ENCODE measurements at regions not wholly inside any gene's neighbourhood (a gene's known extent, or its start where the extent isn't known, plus 50 kb on each side); places are given as distances from the start of the nearest gene placed in this dataset.

- Histone ChIP-seq H3K4me3 (no peak overlapping the region), H3K27ac (replicated peaks) (no peak overlapping the region), H3K27me3 (ENCODE audit: low read depth) (no peaks in the 10 kb centered on the region), H3K9me3 (replicated peaks) (no peaks in the 10 kb centered on the region), H3K36me3 (no peaks in the 10 kb centered on the region), H3K4me1 (peaks cover 20% of the 10 kb centered on the region)
- DNase-seq: no peak
- intact Hi-C loops (cut with micrococcal nuclease): no loop called here
- no peak for TF ChIP-seq CTCF (IDR thresholded peaks at IDR 0.05; ENCODE audit: borderline replicate concordance)
Measured at GRCh38 chr10:20644421-20644820, 252.7 kb downstream of the NEBL start.

GRCh38 chr10:20641605-20642004 is 255.5 kb downstream of the NEBL start:
- Histone ChIP-seq H3K36me3 (no peaks in the 10 kb centered on the region), H3K27ac (replicated peaks) (peak overlapping the region; percentile 77), H3K27me3 (ENCODE audit: low read depth) (no peaks in the 10 kb centered on the region), H3K9me3 (replicated peaks) (no peaks in the 10 kb centered on the region), H3K4me1 (peaks cover 20% of the 10 kb centered on the region), H3K4me3 (no peak overlapping the region)
- intact Hi-C loops (cut with micrococcal nuclease): no loop called here
- TF ChIP-seq CTCF (IDR thresholded peaks at IDR 0.05; ENCODE audit: borderline replicate concordance): no peak
- no peak for DNase-seq

- H3K4me1 ChIP-seq: peaks cover 13% of the 10 kb centered on the region
- H3K9me3 ChIP-seq (replicated peaks): no peaks in the 10 kb centered on the region
- no peak for DNase-seq
- no peaks in the 10 kb centered on the region for H3K36me3 ChIP-seq
- no peaks in the 10 kb centered on the region for H3K27me3 ChIP-seq (ENCODE audit: low read depth)
- H3K4me3 ChIP-seq: no peak overlapping the region
- no peak for TF ChIP-seq CTCF (IDR thresholded peaks at IDR 0.05; ENCODE audit: borderline replicate concordance)
- intact Hi-C loops (cut with micrococcal nuclease): no loop called here
- no peak overlapping the region for H3K27ac ChIP-seq (replicated peaks)
Measured at GRCh38 chr10:20635570-20635969, 261.5 kb downstream of the NEBL start.

GRCh38 chr10:20634839-20635238 is 262.3 kb downstream of the NEBL start:
- H3K9me3 ChIP-seq (replicated peaks): no peaks in the 10 kb centered on the region

GRCh38 chr10:20633714-20634113 is 263.4 kb downstream of the NEBL start:
- no peak overlapping the region for H3K27ac ChIP-seq (replicated peaks)
- no peak overlapping the region for H3K4me3 ChIP-seq
- no peak for TF ChIP-seq CTCF (IDR thresholded peaks at IDR 0.05; ENCODE audit: borderline replicate concordance)
- H3K9me3 ChIP-seq (replicated peaks): no peaks in the 10 kb centered on the region
- intact Hi-C loops (cut with micrococcal nuclease): no loop called here
- no peak for DNase-seq
- no peaks in the 10 kb centered on the region for H3K36me3 ChIP-seq
- H3K27me3 ChIP-seq (ENCODE audit: low read depth): no peaks in the 10 kb centered on the region
- peaks cover 18% of the 10 kb centered on the region for H3K4me1 ChIP-seq

More at GRCh38 chr10:20634839-20635238, 262.3 kb downstream of the NEBL start:
- TF ChIP-seq CTCF (IDR thresholded peaks at IDR 0.05; ENCODE audit: borderline replicate concordance): no peak
- Histone ChIP-seq H3K36me3 (no peaks in the 10 kb centered on the region), H3K27me3 (ENCODE audit: low read depth) (no peaks in the 10 kb centered on the region), H3K27ac (replicated peaks) (no peak overlapping the region), H3K4me3 (no peak overlapping the region), H3K4me1 (peaks cover 18% of the 10 kb centered on the region)
- intact Hi-C loops (cut with micrococcal nuclease): no loop called here
- DNase-seq: no peak

- no peak for TF ChIP-seq CTCF (IDR thresholded peaks at IDR 0.05; ENCODE audit: borderline replicate concordance)
- DNase-seq: no peak
- intact Hi-C loops (cut with micrococcal nuclease): no loop called here
- Histone ChIP-seq H3K27ac (replicated peaks) (no peak overlapping the region), H3K9me3 (replicated peaks) (no peaks in the 10 kb centered on the region), H3K27me3 (ENCODE audit: low read depth) (no peaks in the 10 kb centered on the region), H3K4me1 (peaks cover 28% of the 10 kb centered on the region), H3K4me3 (no peak overlapping the region), H3K36me3 (no peaks in the 10 kb centered on the region)
Measured at GRCh38 chr10:20632696-20633095, 264.4 kb downstream of the NEBL start.

Data from left ventricle myocardium inferior (tissue), 1 donor.